SK-N-SH (cell line): ENCODE measurements at regions not wholly inside any gene's neighbourhood (a gene's known extent, or its start where the extent isn't known, plus 50 kb on each side); places are given as distances from the start of the nearest gene placed in this dataset.

Experiments used
- CTCF ChIA-PET: fragments of 300-600, 350-600 bp; formaldehyde crosslinking; extraction: SDS; loops from one replicate; lab custom pipeline; 2021; lab: Yijun Ruan, JAX
- POLR2A ChIA-PET: fragments of 350-600 bp; sonication (Branson Sonifier 250); formaldehyde crosslinking; extraction: SDS; loops from one replicate; lab custom pipeline; 2020; ENCODE audit warnings: antibody characterized with exemption, inconsistent platforms; lab: Yijun Ruan, JAX
- DNase-seq: peaks from one replicate; pipeline ENCODE4 v3.0.0; 2012
- H2AFZ ChIP-seq: fragments of 200-600 bp; sonication (generic); 2 replicates; pipeline ENCODE4 v1.8.1; 2016; ENCODE audit warnings: antibody characterized with exemption, mild to moderate bottlenecking, low read depth
- H3F3A ChIP-seq: fragments of 200-600 bp; sonication (generic); replicated peaks from 2 replicates; pipeline ENCODE3; 2016; ENCODE audit warnings: antibody characterized with exemption, mild to moderate bottlenecking; ENCODE audit not compliant: insufficient read depth
- H3K27ac ChIP-seq, 2 experiments: fragments of 200-500 bp in 1 of 2; fragments of 200-600 bp in 1 of 2; sonication (Bioruptor generic) in 1 of 2; sonication (generic), shearing (Covaris generic) in 1 of 2; 2 replicates each; pipeline versions ENCODE4 v1.5.1 to v1.6.1; 2014 to 2016; ENCODE audit warnings: low read depth in 2 of 2, inconsistent platforms in 1 of 2, low read length in 1 of 2, mild to moderate bottlenecking in 1 of 2, mixed read lengths in 1 of 2
- H3K27me3 ChIP-seq: fragments of 200-600 bp; sonication (generic), shearing (Covaris generic); 2 replicates; pipeline ENCODE4 v1.6.1; 2016; ENCODE audit warnings: mixed run types; ENCODE audit not compliant: insufficient read depth
- H3K36me3 ChIP-seq, 2 experiments: fragments of 200-500 bp in 1 of 2; fragments of 200-600 bp in 1 of 2; sonication (Bioruptor generic) in 1 of 2; sonication (generic) in 1 of 2; replicated peaks in 1 of 2; 2 replicates each; pipeline versions ENCODE3 to v1.5.1; 2014 to 2016; ENCODE audit warnings: low read length in 1 of 2, mild to moderate bottlenecking in 1 of 2; ENCODE audit not compliant: insufficient read depth in 2 of 2, control insufficient read depth in 1 of 2
- H3K4me1 ChIP-seq, 2 experiments: fragments of 200-500 bp in 1 of 2; fragments of 200-600 bp in 1 of 2; sonication (Bioruptor generic) in 1 of 2; sonication (generic), shearing (Covaris generic) in 1 of 2; 2 replicates each; pipeline versions ENCODE4 v1.5.1 to v1.6.1; 2014 to 2016; ENCODE audit warnings: low read depth in 1 of 2, low read length in 1 of 2, mixed run types in 1 of 2; ENCODE audit not compliant: insufficient read depth in 2 of 2, control insufficient read depth in 1 of 2
- H3K4me2 ChIP-seq: fragments of 200-600 bp; sonication (generic), shearing (Covaris generic); 2 replicates; pipeline ENCODE4 v1.6.1; 2017; ENCODE audit warnings: mixed run types
- H3K4me3 ChIP-seq, 2 experiments: fragments of 200-500 bp in 1 of 2; fragments of 200-600 bp in 1 of 2; sonication (Bioruptor generic) in 1 of 2; sonication (generic), shearing (Covaris generic) in 1 of 2; 2 replicates each; pipeline versions ENCODE4 v1.5.1 to v1.8.1; 2014 to 2016; ENCODE audit warnings: low read depth in 2 of 2, inconsistent platforms in 1 of 2, low read length in 1 of 2, mild to moderate bottlenecking in 1 of 2, mixed read lengths in 1 of 2, moderate library complexity in 1 of 2
- H3K79me2 ChIP-seq: fragments of 200-600 bp; sonication (generic); 2 replicates; pipeline ENCODE4 v1.8.1; 2017; ENCODE audit warnings: mild to moderate bottlenecking; ENCODE audit not compliant: insufficient read depth
- H3K9ac ChIP-seq: fragments of 200-600 bp; sonication (generic); 2 replicates; pipeline ENCODE4 v1.6.1; 2017; ENCODE audit warnings: mixed run types
- H3K9me2 ChIP-seq: fragments of 200-600 bp; sonication (generic); 2 replicates; pipeline ENCODE4 v1.6.1; 2017; ENCODE audit warnings: mixed run types
- H3K9me3 ChIP-seq: fragments of 200-600 bp; sonication (generic); 2 replicates; pipeline ENCODE4 v1.6.1; 2017; ENCODE audit warnings: mixed run types, mild to moderate bottlenecking, moderate library complexity
- H4K20me1 ChIP-seq: fragments of 200-600 bp; sonication (generic); 2 replicates; pipeline ENCODE4 v1.6.1; 2017; ENCODE audit warnings: mild to moderate bottlenecking, mixed run types; ENCODE audit not compliant: insufficient read depth
- CTCF ChIP-seq: fragments of 200-600 bp; sonication (generic); IDR thresholded peaks from 2 replicates; pipeline ENCODE4 v1.6.1; 2017; ENCODE audit warnings: antibody characterized with exemption, mild to moderate bottlenecking, moderate library complexity
- EP300 ChIP-seq, 2 experiments: IDR thresholded peaks; 2 replicates each; pipeline versions ENCODE4 v1.4.0 to v1.6.1; 2012; ENCODE audit warnings: borderline replicate concordance in 1 of 2, low read depth in 1 of 2, low read length in 1 of 2
- GABPA ChIP-seq: IDR thresholded peaks from 2 replicates; pipeline ENCODE4 v1.4.0; 2012; ENCODE audit warnings: low read depth, mild to moderate bottlenecking
- GATA2 ChIP-seq: sonication (generic); formaldehyde crosslinking; IDR thresholded peaks from 2 replicates; pipeline ENCODE4 v1.5.0; 2020; ENCODE audit warnings: mild to moderate bottlenecking, missing genetic modification reagents
- JUND ChIP-seq: IDR thresholded peaks from 2 replicates; pipeline ENCODE4 v1.4.0; 2012
- MAX ChIP-seq: IDR thresholded peaks from 2 replicates; pipeline ENCODE4 v1.4.0; 2012; ENCODE audit warnings: low read depth
- MEF2A ChIP-seq: IDR thresholded peaks from 2 replicates; pipeline ENCODE4 v1.4.0; 2012; ENCODE audit warnings: low read depth, borderline replicate concordance
- MXI1 ChIP-seq: IDR thresholded peaks from 2 replicates; pipeline ENCODE4 v1.6.1; 2012; ENCODE audit warnings: mild to moderate bottlenecking, low read depth, low read length, improper control_type of control experiment
- NFIC ChIP-seq: IDR thresholded peaks from 2 replicates; pipeline ENCODE4 v1.4.0; 2012; ENCODE audit warnings: borderline replicate concordance
- NRF1 ChIP-seq: IDR thresholded peaks from 2 replicates; pipeline ENCODE4 v1.6.1; 2012; ENCODE audit warnings: low read depth, mild to moderate bottlenecking, low read length
- PBX3 ChIP-seq: IDR thresholded peaks from 2 replicates; pipeline ENCODE4; 2012
- POLR2AphosphoS5 ChIP-seq: IDR thresholded peaks from 2 replicates; pipeline ENCODE4 v1.6.1; 2012; ENCODE audit warnings: low read depth, low read length
- RAD21 ChIP-seq: IDR thresholded peaks from 2 replicates; pipeline ENCODE4 v1.6.1; 2012; ENCODE audit warnings: mild to moderate bottlenecking, low read length
- RCOR1 ChIP-seq: fragments of 150-350 bp; IDR thresholded peaks from 2 replicates; pipeline ENCODE4 v1.6.1; 2017; ENCODE audit warnings: antibody characterized with exemption, low read length
- RFX5 ChIP-seq: IDR thresholded peaks from 2 replicates; pipeline ENCODE4 v1.6.1; 2012; ENCODE audit warnings: mild to moderate bottlenecking, improper control_type of control experiment, low read length
- SIN3A ChIP-seq: IDR thresholded peaks from 2 replicates; pipeline ENCODE4 v1.6.1; 2012; ENCODE audit warnings: low read depth, mild to moderate bottlenecking, low read length, moderate library complexity, borderline replicate concordance
- SMC3 ChIP-seq: IDR thresholded peaks from 2 replicates; pipeline ENCODE4 v1.6.1; 2012; ENCODE audit warnings: low read depth, low read length, improper control_type of control experiment
- TAF1 ChIP-seq: IDR thresholded peaks from 2 replicates; pipeline ENCODE4 v1.6.1; 2012; ENCODE audit warnings: low read depth, mild to moderate bottlenecking, low read length, moderate library complexity, borderline replicate concordance
- TCF12 ChIP-seq: IDR thresholded peaks from 2 replicates; pipeline ENCODE4 v1.4.0; 2012
- TEAD4 ChIP-seq: IDR thresholded peaks from 2 replicates; pipeline ENCODE4 v1.4.0; 2012; ENCODE audit warnings: mild to moderate bottlenecking, borderline replicate concordance; ENCODE audit not compliant: insufficient read depth
- WGBS: methylation state at CpG from one replicate; pipeline ENCODE4 v1.1.6; 2017; ENCODE audit warnings: low lambda C conversion rate; 5-methylcytosine and 5-hydroxymethylcytosine counted together

GRCh38 chr2:67883316-67884087, 179.3 kb downstream of the C1D start:
- DNase-seq: no peak
- ChIA-PET CTCF (interaction anchor here (0.7 to 4.0 kb wide), 5 partner anchors 12 to 1449 kb away, joined by 3 to 28 read pairs (median 3); no protein-coding TSS in a partner anchor), POLR2A (no interaction called here)
- Histone ChIP-seq H3K9me2 (no peaks in the 10 kb centered on the region), H2AFZ (0 out of 2 replicates have a peak overlapping the region, but pooled peaks have one; percentile 46), H3K4me1 (peaks cover 16 to 19% of the 10 kb centered on the region in 2 experiments), H3K4me3 (no peak overlapping the region), H3K79me2 (no peaks in the 10 kb centered on the region), H3K9ac (no peak overlapping the region), H4K20me1 (no peaks in the 10 kb centered on the region), H3K27ac (no peak overlapping the region), H3K27me3 (no peaks in the 10 kb centered on the region), H3K36me3 (no peaks in the 10 kb centered on the region), H3F3A (peaks cover 24% of the 10 kb centered on the region), H3K4me2 (no peak overlapping the region), H3K9me3 (no peaks in the 10 kb centered on the region)
- TF ChIP-seq SIN3A: no peak
- TF ChIP-seq MAX: no peak
- TF ChIP-seq MEF2A: no peak
- TF ChIP-seq NRF1: no peak
- no peak for TF ChIP-seq JUND
- no peak for TF ChIP-seq TCF12
- no peak for TF ChIP-seq RFX5
- TF ChIP-seq GATA2 (CRISPR knock-in tag): no peak
- TF ChIP-seq TAF1: no peak
- 66% methylated on average over 3 of the region's 3 CpGs for WGBS

- CTCF ChIA-PET: interaction anchor here (0.6 to 0.9 kb wide), 3 partner anchors 9 to 238 kb away, joined by 3 to 5 read pairs (median 3); no protein-coding TSS in a partner anchor
- no peak overlapping the region for H3K4me2 ChIP-seq
- H3K36me3 ChIP-seq: no peaks in the 10 kb centered on the region
- DNase-seq: no peak
- no peaks in the 10 kb centered on the region for H3K27me3 ChIP-seq
- TF ChIP-seq POLR2AphosphoS5 (no peak), TAF1 (no peak), SMC3 (no peak), GABPA (no peak), MXI1 (no peak), RAD21 (no peak), TEAD4 (no peak), GATA2 (CRISPR knock-in tag) (no peak), MAX (no peak), EP300 (IDR thresholded peaks at IDR 0.05; ENCODE audit: borderline replicate concordance in 1 of 2, low read depth in 1 of 2, low read length in 1 of 2) (no peak), NFIC (no peak), TCF12 (no peak), JUND (no peak), RCOR1 (no peak), PBX3 (no peak), CTCF (no peak), RFX5 (no peak)
- TF ChIP-seq, all 33 proteins: peak for 0
- POLR2A ChIA-PET: no interaction called here
- H3K27ac ChIP-seq: no peak overlapping the region
- H2AFZ ChIP-seq: no peak overlapping the region
- H3K4me1 ChIP-seq: peaks cover 0 to 9% of the 10 kb centered on the region in 2 experiments; a peak in 2 of 4 replicates
- H3K9me3 ChIP-seq: no peaks in the 10 kb centered on the region
- no peaks in the 10 kb centered on the region for H4K20me1 ChIP-seq
- H3K9me2 ChIP-seq: no peaks in the 10 kb centered on the region
- no peak overlapping the region for H3K4me3 ChIP-seq
- H3K79me2 ChIP-seq: no peaks in the 10 kb centered on the region
- H3F3A ChIP-seq: no peaks in the 10 kb centered on the region
- no peak overlapping the region for H3K9ac ChIP-seq
Observed at GRCh38 chr2:67888351-67889005, 174.3 kb downstream of the C1D start.
